ENCODE measurements at regions not wholly inside any gene's neighbourhood (a gene's known extent, or its start where the extent isn't known, plus 50 kb on each side); places are given as distances from the start of the nearest gene placed in this dataset.

DNA sequence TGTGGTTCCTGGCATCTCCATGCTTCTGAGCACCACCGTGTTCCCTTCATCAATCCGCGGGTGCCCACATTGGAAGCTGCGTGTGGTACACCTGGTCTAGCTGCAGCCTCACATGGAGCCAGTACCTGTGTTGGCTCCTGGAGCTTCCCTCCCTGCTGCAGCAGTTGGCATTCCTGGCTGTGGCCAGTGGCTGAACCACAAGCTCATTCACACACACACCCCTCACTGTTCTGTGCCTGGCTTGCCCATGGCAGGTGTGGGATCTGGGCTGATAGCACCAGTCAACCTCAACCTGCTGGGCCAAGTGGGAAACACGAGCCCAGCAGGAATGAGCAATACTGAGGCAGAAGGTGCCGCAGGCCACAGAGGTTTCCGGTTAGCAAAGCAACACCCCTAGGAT lies 256.2 kb upstream of the LRFN5 start:
- TF ChIP-seq, protein P1, sequence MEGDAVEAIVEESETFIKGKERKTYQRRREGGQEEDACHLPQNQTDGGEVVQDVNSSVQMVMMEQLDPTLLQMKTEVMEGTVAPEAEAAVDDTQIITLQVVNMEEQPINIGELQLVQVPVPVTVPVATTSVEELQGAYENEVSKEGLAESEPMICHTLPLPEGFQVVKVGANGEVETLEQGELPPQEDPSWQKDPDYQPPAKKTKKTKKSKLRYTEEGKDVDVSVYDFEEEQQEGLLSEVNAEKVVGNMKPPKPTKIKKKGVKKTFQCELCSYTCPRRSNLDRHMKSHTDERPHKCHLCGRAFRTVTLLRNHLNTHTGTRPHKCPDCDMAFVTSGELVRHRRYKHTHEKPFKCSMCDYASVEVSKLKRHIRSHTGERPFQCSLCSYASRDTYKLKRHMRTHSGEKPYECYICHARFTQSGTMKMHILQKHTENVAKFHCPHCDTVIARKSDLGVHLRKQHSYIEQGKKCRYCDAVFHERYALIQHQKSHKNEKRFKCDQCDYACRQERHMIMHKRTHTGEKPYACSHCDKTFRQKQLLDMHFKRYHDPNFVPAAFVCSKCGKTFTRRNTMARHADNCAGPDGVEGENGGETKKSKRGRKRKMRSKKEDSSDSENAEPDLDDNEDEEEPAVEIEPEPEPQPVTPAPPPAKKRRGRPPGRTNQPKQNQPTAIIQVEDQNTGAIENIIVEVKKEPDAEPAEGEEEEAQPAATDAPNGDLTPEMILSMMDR (conservative IDR thresholded peaks at IDR 0.05 in 1 of 2, IDR thresholded peaks at IDR 0.05 in 1 of 2; ENCODE audit: low read depth in 1 of 2, low read length in 2 of 2): no peak
- no peak for TF ChIP-seq EZH2 (IDR thresholded peaks at IDR 0.05; ENCODE audit: low read length, missing control alignments)

All from fibroblast of lung (primary cell).